Hematopoietic multipotent progenitor cell treated with erythropoietin and hydrocortisone succinate and interleukin-3 and kit ligand, for 6 days (in vitro differentiated cells): ENCODE measurements at regions not wholly inside any gene's neighbourhood (a gene's known extent, or its start where the extent isn't known, plus 50 kb on each side); places are given as distances from the start of the nearest gene placed in this dataset.
A peak's percentile ranks its signal among the peaks of the same experiment; 100 is the strongest.
"Not testable (repeated sequence)": the region's sequence is repeated elsewhere in the genome, so short reads cannot be mapped to it uniquely, and the experiment has no call there.

Experiments used
- DNase-seq: peaks from one replicate; pipeline ENCODE4 v3.0.0-alpha.2; 2015

- no peak for DNase-seq
Measured at GRCh38 chr4:64718091-64718490, 308.8 kb upstream of the TECRL start.

- DNase-seq = no peak
Measured at GRCh38 chr4:64715741-64716140, 306.5 kb upstream of the TECRL start.

GRCh38 chr4:64713256-64713840 lies 304.1 kb upstream of the TECRL start:
- DNase-seq = peak; percentile 52

- no peak for DNase-seq
Measured at GRCh38 chr4:64712590-64712989, 303.3 kb upstream of the TECRL start.

- DNase-seq = no peak
Measured at GRCh38 chr4:64705989-64706388, 296.7 kb upstream of the TECRL start.

GRCh38 chr4:64698171-64698570 lies 288.9 kb upstream of the TECRL start:
- DNase-seq = no peak

- no peak for DNase-seq
Measured at GRCh38 chr4:64682946-64683345, 273.7 kb upstream of the TECRL start.

GRCh38 chr4:64682481-64682880 lies 273.2 kb upstream of the TECRL start:
- DNase-seq = no peak

GRCh38 chr4:64673121-64673520 lies 263.9 kb upstream of the TECRL start:
- not testable (repeated sequence) for DNase-seq

- no peak for DNase-seq
Measured at GRCh38 chr4:64670647-64671046, 261.4 kb upstream of the TECRL start.

GRCh38 chr4:64643841-64644240 lies 234.6 kb upstream of the TECRL start:
- no peak for DNase-seq

- no peak for DNase-seq
Measured at GRCh38 chr4:64642936-64643335, 233.7 kb upstream of the TECRL start.

GRCh38 chr4:64640402-64640801 lies 231.2 kb upstream of the TECRL start:
- not testable (repeated sequence) for DNase-seq

GRCh38 chr4:64625438-64625837 lies 216.2 kb upstream of the TECRL start:
- no peak for DNase-seq

- DNase-seq = peak; percentile 16
Measured at GRCh38 chr4:64617800-64618199, 208.6 kb upstream of the TECRL start.

GRCh38 chr4:64614276-64614675 lies 205.0 kb upstream of the TECRL start:
- no peak for DNase-seq

GRCh38 chr4:64613046-64613445 lies 203.8 kb upstream of the TECRL start:
- DNase-seq = no peak

GRCh38 chr4:64598066-64598465 lies 188.8 kb upstream of the TECRL start:
- DNase-seq = no peak

- no peak for DNase-seq
Measured at GRCh38 chr4:64594723-64595122, 185.5 kb upstream of the TECRL start.

GRCh38 chr4:64588507-64588906 lies 179.3 kb upstream of the TECRL start:
- no peak for DNase-seq

GRCh38 chr4:64584981-64585557 lies 175.8 kb upstream of the TECRL start:
- DNase-seq = peak; percentile 77

- no peak for DNase-seq
Measured at GRCh38 chr4:64584125-64584524, 174.9 kb upstream of the TECRL start.

- no peak for DNase-seq
Measured at GRCh38 chr4:64582492-64582891, 173.2 kb upstream of the TECRL start.

GRCh38 chr4:64581422-64581821 lies 172.2 kb upstream of the TECRL start:
- DNase-seq = no peak

- no peak for DNase-seq
Measured at GRCh38 chr4:64564126-64564525, 154.9 kb upstream of the TECRL start.
